Body of pancreas (tissue), 4 donors: ENCODE measurements at regions not wholly inside any gene's neighbourhood (a gene's known extent, or its start where the extent isn't known, plus 50 kb on each side); places are given as distances from the start of the nearest gene placed in this dataset.
"Not testable (repeated sequence)": the region's sequence is repeated elsewhere in the genome, so short reads cannot be mapped to it uniquely, and the experiment has no call there.

Experiments
- POLR2A ChIP-seq, 3 donors: fragments of 450-650 bp; IDR thresholded peaks; one replicate each; pipeline ENCODE4 v1.6.1; 2016; ENCODE audit warnings: antibody characterized with exemption in 3 of 3, mild to moderate bottlenecking in 2 of 3
- TF ChIP-seq, protein P1 (sequence below), 7 experiments: fragments of 450-650 bp in 4 of 7; fragments of 200-600 bp in 3 of 7; sonication (generic) in 3 of 7; IDR thresholded peaks; one replicate each; pipeline ENCODE4 v1.5.1; 2016 to 2019; ENCODE audit warnings: antibody characterized with exemption in 7 of 7

- TF ChIP-seq, protein P1, sequence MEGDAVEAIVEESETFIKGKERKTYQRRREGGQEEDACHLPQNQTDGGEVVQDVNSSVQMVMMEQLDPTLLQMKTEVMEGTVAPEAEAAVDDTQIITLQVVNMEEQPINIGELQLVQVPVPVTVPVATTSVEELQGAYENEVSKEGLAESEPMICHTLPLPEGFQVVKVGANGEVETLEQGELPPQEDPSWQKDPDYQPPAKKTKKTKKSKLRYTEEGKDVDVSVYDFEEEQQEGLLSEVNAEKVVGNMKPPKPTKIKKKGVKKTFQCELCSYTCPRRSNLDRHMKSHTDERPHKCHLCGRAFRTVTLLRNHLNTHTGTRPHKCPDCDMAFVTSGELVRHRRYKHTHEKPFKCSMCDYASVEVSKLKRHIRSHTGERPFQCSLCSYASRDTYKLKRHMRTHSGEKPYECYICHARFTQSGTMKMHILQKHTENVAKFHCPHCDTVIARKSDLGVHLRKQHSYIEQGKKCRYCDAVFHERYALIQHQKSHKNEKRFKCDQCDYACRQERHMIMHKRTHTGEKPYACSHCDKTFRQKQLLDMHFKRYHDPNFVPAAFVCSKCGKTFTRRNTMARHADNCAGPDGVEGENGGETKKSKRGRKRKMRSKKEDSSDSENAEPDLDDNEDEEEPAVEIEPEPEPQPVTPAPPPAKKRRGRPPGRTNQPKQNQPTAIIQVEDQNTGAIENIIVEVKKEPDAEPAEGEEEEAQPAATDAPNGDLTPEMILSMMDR (IDR thresholded peaks at IDR 0.05), result not testable (repeated sequence)
- TF ChIP-seq POLR2A (IDR thresholded peaks at IDR 0.05), result not testable (repeated sequence)
These were observed 262.5 kb downstream of the GOLGA6L6 start for GRCh38 chr15:20279056-20279455.
